Esophagus mucosa (tissue), 1 donor: ENCODE measurements at regions not wholly inside any gene's neighbourhood (a gene's known extent, or its start where the extent isn't known, plus 50 kb on each side); places are given as distances from the start of the nearest gene placed in this dataset.
"Not testable (repeated sequence)": the region's sequence is repeated elsewhere in the genome, so short reads cannot be mapped to it uniquely, and the experiment has no call there.

Source experiments
- ATAC-seq: fragments of 200-7000 bp; cut with Tn5 transposase; one replicate; pipeline ENCODE4 v1.9.1; 2020
- donor health status: DM: yes; HTN: yes; CAD: no.

- not testable (repeated sequence) for ATAC-seq
These were observed 329.4 kb downstream of the MEX3B start for GRCh38 chr15:81716468-81716867.

GRCh38 chr15:81710328-81710727, 335.5 kb downstream of the MEX3B start:
- ATAC-seq, result no peak

GRCh38 chr15:81706816-81707346, 332.9 kb upstream of the TMC3 start:
- not testable (repeated sequence) for ATAC-seq

DNA sequence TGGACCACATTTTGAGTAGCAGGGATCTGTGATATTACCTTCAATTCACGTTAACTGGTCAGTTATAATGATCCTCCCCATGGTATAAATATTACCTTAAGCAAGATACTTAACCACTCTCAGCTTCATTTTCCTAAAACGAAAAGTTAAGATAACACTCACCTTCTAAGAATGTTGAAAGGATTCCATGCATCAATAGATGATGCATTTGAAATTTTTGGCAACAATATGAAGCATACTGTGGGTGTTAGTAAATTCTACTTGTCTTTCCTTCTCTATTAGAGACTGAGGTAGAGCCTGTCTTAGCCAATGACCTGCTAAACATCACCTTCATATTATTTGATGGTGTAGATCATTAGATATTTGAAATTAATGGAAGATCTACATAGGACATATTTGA, 331.7 kb upstream of the TMC3 start:
- ATAC-seq, result not testable (repeated sequence)

- no peak for ATAC-seq
These were observed 312.0 kb upstream of the TMC3 start for GRCh38 chr15:81686021-81686420.

GRCh38 chr15:81685237-81685636, 311.2 kb upstream of the TMC3 start:
- ATAC-seq, result no peak

DNA sequence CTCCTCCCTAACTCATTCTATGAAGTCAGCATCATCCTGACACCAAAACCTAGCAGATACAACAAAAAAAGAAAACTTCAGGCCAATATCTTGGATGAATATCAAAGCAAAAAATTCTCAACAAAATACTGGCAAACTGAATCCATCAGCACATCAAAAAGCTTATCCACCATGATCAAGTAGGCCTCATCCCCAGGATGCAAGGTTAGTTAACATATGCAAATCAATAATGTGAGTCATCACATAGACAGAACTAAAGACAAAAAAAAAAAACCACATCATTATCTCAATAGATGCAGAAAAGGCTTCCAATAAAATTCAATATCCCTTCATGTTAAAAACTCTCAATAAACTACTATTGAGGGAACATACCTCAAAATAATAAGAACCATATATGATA, 306.8 kb upstream of the TMC3 start:
- ATAC-seq, result no peak

GRCh38 chr15:81666839-81667238, 292.8 kb upstream of the TMC3 start:
- no peak for ATAC-seq

- no peak for ATAC-seq
These were observed 287.0 kb upstream of the TMC3 start for GRCh38 chr15:81660976-81661375.

- no peak for ATAC-seq
These were observed 279.2 kb upstream of the TMC3 start for GRCh38 chr15:81653259-81653658.

DNA sequence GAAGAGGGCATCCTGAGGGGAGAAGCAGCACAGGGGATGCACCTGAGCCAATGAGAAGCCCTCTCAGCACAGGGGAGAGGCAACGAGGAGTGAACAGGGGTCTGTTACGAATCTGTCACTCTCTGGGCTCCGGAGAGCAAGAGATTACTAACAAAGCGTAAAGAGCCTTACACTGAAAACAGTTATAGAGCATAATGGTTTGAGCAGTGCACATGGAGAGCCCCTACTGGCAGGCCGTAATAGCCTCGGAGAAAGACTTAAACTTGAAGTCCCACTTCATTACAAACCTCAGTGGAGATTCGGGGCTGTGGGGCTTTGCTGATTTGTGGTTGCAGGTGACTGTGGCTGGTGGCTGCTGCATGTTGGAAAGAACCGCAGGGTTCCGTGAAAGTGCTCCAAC, 271.5 kb upstream of the TMC3 start:
- no peak for ATAC-seq

DNA sequence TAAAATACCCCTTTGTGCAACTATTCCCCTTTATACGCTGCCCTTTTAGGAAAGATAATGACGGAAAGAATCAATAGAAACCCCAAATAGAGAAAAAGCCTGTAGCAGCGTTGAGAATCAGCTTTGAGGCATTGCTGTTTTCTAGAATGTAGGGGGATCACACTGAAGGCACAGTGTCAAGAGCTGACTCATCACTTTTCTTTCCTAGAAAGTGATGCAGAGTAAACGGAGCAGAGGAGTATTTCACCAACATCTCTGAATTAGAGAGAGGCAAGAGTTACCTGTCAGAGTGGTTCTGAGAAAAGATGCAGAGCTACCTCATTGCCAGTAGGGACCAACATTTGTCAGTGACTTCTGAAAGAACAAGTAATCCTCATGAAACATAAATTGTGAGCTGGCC, 269.8 kb upstream of the TMC3 start:
- ATAC-seq, result no peak

DNA sequence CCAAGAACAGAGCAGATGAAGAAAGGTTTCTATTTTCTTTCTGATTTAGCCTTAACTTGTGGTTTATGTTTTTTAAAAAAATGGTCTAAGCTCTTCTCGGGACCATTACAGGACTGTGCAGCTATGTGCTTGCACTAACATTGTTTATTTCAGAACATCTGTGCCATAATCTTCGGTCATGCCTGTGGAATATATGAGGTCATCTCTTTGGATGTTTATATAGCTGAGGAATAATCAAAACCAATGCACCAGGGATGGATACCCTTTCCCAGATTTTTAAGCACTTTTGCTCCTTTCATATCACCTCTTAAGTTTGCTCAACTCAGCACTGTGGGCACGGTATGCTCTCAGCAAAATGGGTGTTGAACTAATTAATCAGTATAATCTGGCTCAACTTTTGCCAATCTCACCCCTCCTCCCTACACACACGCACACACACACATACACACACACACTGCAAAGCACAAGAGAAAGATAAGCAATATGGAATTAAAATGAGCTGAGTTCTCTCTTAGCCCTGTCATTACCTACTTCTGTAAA, 268.5 kb upstream of the TMC3 start:
- no peak for ATAC-seq

DNA sequence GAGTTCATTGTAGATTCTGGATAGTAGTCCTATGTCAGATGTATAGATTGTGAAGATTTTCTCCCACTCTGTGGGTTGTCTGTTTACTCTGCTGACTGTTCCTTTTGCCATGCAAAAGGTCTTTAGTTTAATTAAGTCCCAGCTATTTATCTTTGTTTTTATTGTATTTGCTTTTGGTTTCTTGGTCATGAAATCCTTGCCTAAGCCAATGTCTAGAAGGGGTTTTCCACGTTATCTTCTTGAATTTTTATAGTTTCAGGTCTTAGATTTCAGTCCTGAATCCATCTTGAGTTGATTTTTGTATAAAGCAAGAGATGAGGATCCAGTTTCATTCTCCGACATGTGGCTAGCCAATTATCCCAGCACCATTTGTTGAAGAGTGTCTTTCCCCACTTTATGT, 262.1 kb upstream of the TMC3 start:
- not testable (repeated sequence) for ATAC-seq

- ATAC-seq, result no peak
These were observed 259.9 kb upstream of the TMC3 start for GRCh38 chr15:81633889-81634288.

DNA sequence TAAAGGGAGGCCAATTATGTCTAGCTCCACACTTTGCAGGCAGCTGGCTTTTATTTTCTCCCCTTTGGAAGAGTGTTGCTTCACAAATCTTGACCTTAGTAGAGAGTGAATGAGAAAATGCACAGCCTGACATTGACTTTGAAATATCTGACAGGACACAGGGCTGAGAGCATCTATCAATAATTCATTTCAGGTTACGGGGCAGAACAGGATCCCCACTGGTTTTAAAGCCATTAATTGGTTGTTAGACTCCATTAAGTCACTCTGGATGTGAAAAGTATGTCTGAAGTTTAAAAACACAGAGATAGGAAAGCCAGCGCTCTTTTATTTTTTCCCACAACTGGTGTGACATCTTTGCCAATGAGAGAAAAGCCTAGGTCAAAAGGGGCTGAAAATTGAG, 251.9 kb upstream of the TMC3 start:
- ATAC-seq, result no peak

GRCh38 chr15:81619002-81619401, 245.0 kb upstream of the TMC3 start:
- ATAC-seq, result no peak

- no peak for ATAC-seq
These were observed 238.6 kb upstream of the TMC3 start for GRCh38 chr15:81612631-81613030.

GRCh38 chr15:81611679-81612078, 237.7 kb upstream of the TMC3 start:
- ATAC-seq, result no peak

DNA sequence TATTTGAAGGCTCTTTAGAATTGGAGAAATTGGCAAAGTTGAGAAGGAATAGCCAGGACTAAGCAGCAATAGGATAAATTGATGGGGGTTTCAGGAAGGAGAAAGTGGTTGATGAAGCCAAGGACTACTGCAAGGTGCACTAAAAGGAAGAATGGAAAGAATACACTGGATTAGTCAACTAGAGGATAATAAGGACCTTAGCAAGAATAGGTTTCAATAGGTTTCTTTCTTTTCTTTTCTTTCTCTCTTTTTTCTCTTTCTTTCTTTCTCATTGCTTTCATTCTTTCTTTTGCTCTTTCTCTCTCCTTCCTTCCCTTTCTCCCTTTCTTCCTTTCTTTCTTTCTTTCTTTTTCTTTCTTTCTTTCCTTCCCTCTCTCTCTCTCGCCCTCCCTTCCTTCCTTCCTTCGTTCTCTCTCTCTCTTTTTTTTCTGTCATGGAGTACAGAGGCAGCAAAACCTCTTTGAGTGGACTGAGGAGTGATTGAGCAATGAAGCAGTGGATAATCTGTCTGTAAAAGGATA, 234.4 kb upstream of the TMC3 start:
- ATAC-seq, result no peak

GRCh38 chr15:81604713-81605112, 230.7 kb upstream of the TMC3 start:
- ATAC-seq, result no peak

- ATAC-seq, result no peak
These were observed 222.3 kb upstream of the TMC3 start for GRCh38 chr15:81596159-81596865.

DNA sequence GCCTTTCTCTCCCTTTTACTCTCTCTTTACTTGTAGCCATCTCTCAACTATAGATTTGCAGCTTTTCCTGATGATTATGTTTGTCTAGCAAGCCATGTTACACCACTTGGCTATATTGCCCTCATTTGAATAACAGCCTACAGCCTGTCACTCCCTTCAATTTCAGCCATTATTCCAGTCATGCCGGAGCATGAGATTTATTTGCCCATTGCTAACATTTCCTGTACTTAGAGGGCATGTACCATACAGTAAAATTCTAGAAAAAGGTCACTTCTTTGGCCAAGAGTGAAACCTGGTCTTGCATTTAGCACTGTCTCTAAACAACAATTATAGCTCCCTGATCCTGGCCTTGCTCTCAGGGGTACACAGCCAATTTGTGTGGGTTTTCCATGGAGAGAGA, 221.7 kb upstream of the TMC3 start:
- ATAC-seq, result no peak

DNA sequence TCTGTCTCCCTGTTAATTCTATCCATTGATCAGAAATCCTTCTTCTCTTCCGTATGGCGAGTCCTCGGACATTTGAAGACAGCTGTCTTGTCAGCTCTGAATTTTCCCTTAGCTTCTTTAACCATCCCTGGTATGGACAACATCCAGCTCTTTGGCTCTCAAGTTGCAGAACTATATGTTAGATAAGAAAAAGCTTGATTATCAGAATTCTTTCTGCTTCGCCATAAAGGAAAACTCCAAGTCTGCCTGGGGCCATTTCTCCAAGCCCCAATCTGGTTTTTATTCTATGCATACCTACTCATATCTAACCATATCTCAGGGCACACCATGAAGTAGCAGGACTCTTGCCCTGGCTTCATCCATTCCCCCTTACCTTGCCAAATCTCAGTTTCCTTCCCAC, 215.7 kb upstream of the TMC3 start:
- no peak for ATAC-seq
